Stimulated activated effector memory CD8-positive, alpha-beta T cell treated with anti-CD3 and anti-CD28 coated beads, Interleukin-12 subunit alpha, Interleukin-12 subunit beta, amount 100 ng/mL, for 72 hours (primary cell): ENCODE measurements at regions not wholly inside any gene's neighbourhood (a gene's known extent, or its start where the extent isn't known, plus 50 kb on each side); places are given as distances from the start of the nearest gene placed in this dataset.
"Not testable (repeated sequence)": the region's sequence is repeated elsewhere in the genome, so short reads cannot be mapped to it uniquely, and the experiment has no call there.

Source experiments
- ATAC-seq: fragments of 150-1000 bp; cut with Tn5 transposase; 2 replicates; pipeline ENCODE4 v1.10.0; 2021
- DNase-seq, 2 donors: peaks; one replicate each; pipeline ENCODE4 v3.0.0; 2021 to 2022; ENCODE audit warnings: low spot score in 2 of 2
- H3K27ac Mint-ChIP-seq: one replicate; pipeline ENCODE4 v1.8.0; 2022; ENCODE audit warnings: mild to moderate bottlenecking, mixed read lengths
- H3K36me3 Mint-ChIP-seq: one replicate; pipeline ENCODE4 v1.8.0; 2022; ENCODE audit warnings: mild to moderate bottlenecking, mixed read lengths
- H3K4me1 Mint-ChIP-seq: one replicate; pipeline ENCODE4 v1.8.0; 2022; ENCODE audit warnings: mixed read lengths
- H3K4me3 Mint-ChIP-seq: one replicate; pipeline ENCODE4 v1.8.0; 2022; ENCODE audit warnings: mild to moderate bottlenecking, mixed read lengths
- H3K9me3 Mint-ChIP-seq: one replicate; pipeline ENCODE4 v1.8.0; 2022; ENCODE audit warnings: mixed read lengths

- peaks cover 3% of the 10 kb centered on the region for H3K9me3 Mint-ChIP-seq
- no peak overlapping the region for H3K4me3 Mint-ChIP-seq
- H3K27ac Mint-ChIP-seq = no peak overlapping the region
- H3K4me1 Mint-ChIP-seq = no peaks in the 10 kb centered on the region
- DNase-seq = no peak
- H3K36me3 Mint-ChIP-seq = no peaks in the 10 kb centered on the region
- no peak for ATAC-seq
These were observed 241.9 kb upstream of the THUMPD2 start for GRCh38 chr2:40020997-40021396.

- no peak for DNase-seq
- Mint-ChIP-seq H3K36me3 (no peaks in the 10 kb centered on the region), H3K4me1 (no peaks in the 10 kb centered on the region), H3K27ac (no peak overlapping the region), H3K9me3 (peaks cover 9% of the 10 kb centered on the region), H3K4me3 (no peak overlapping the region)
- ATAC-seq = no peak
These were observed 237.3 kb upstream of the THUMPD2 start for GRCh38 chr2:40016151-40016885.

- ATAC-seq, H3K4me1 Mint-ChIP-seq, H3K36me3 Mint-ChIP-seq, H3K9me3 Mint-ChIP-seq, DNase-seq, H3K27ac Mint-ChIP-seq, H3K4me3 Mint-ChIP-seq: not testable (repeated sequence)
These were observed 234.9 kb upstream of the THUMPD2 start for GRCh38 chr2:40013962-40014361.

GRCh38 chr2:40004336-40004735, 225.3 kb upstream of the THUMPD2 start:
- Mint-ChIP-seq H3K9me3 (peaks cover 3% of the 10 kb centered on the region), H3K27ac (no peak overlapping the region), H3K36me3 (no peaks in the 10 kb centered on the region), H3K4me3 (no peak overlapping the region), H3K4me1 (no peaks in the 10 kb centered on the region)
- no peak for DNase-seq
- ATAC-seq = no peak

GRCh38 chr2:40002339-40002738, 223.3 kb upstream of the THUMPD2 start:
- no peaks in the 10 kb centered on the region for H3K4me1 Mint-ChIP-seq
- H3K36me3 Mint-ChIP-seq = no peaks in the 10 kb centered on the region
- DNase-seq = no peak
- H3K9me3 Mint-ChIP-seq = peaks cover 3% of the 10 kb centered on the region
- no peak for ATAC-seq
- H3K27ac Mint-ChIP-seq = no peak overlapping the region
- no peak overlapping the region for H3K4me3 Mint-ChIP-seq

GRCh38 chr2:39999864-40000263, 220.8 kb upstream of the THUMPD2 start:
- Mint-ChIP-seq H3K9me3 (peaks cover 3% of the 10 kb centered on the region), H3K4me1 (no peaks in the 10 kb centered on the region), H3K27ac (no peak overlapping the region), H3K4me3 (no peak overlapping the region), H3K36me3 (no peaks in the 10 kb centered on the region)
- ATAC-seq (no peak), DNase-seq (no peak)

- no peaks in the 10 kb centered on the region for H3K4me1 Mint-ChIP-seq
- H3K9me3 Mint-ChIP-seq = peaks cover 3% of the 10 kb centered on the region
- ATAC-seq (peak; percentile 16), DNase-seq (no peak)
- no peak overlapping the region for H3K27ac Mint-ChIP-seq
- H3K36me3 Mint-ChIP-seq = no peaks in the 10 kb centered on the region
- H3K4me3 Mint-ChIP-seq = no peak overlapping the region
These were observed 219.6 kb upstream of the THUMPD2 start for GRCh38 chr2:39998617-39999016.

GRCh38 chr2:39996653-39997080, 217.6 kb upstream of the THUMPD2 start:
- DNase-seq = no peak
- no peak overlapping the region for H3K4me3 Mint-ChIP-seq
- no peaks in the 10 kb centered on the region for H3K36me3 Mint-ChIP-seq
- ATAC-seq = peak; percentile 60
- H3K27ac Mint-ChIP-seq = no peak overlapping the region
- no peaks in the 10 kb centered on the region for H3K4me1 Mint-ChIP-seq
- H3K9me3 Mint-ChIP-seq = peaks cover 3% of the 10 kb centered on the region

GRCh38 chr2:39995005-39995737, 216.1 kb upstream of the THUMPD2 start:
- peaks cover under 1% of the 10 kb centered on the region for H3K9me3 Mint-ChIP-seq
- H3K36me3 Mint-ChIP-seq = no peaks in the 10 kb centered on the region
- H3K4me1 Mint-ChIP-seq = no peaks in the 10 kb centered on the region
- DNase-seq (no peak), ATAC-seq (no peak)
- H3K27ac Mint-ChIP-seq = no peak overlapping the region
- no peak overlapping the region for H3K4me3 Mint-ChIP-seq

GRCh38 chr2:39994151-39994550, 215.1 kb upstream of the THUMPD2 start:
- Mint-ChIP-seq H3K9me3 (no peaks in the 10 kb centered on the region), H3K36me3 (no peaks in the 10 kb centered on the region), H3K4me1 (no peaks in the 10 kb centered on the region), H3K27ac (no peak overlapping the region), H3K4me3 (no peak overlapping the region)
- DNase-seq (no peak), ATAC-seq (no peak)

- H3K4me3 Mint-ChIP-seq = no peak overlapping the region
- no peak overlapping the region for H3K27ac Mint-ChIP-seq
- no peaks in the 10 kb centered on the region for H3K4me1 Mint-ChIP-seq
- no peaks in the 10 kb centered on the region for H3K36me3 Mint-ChIP-seq
- no peaks in the 10 kb centered on the region for H3K9me3 Mint-ChIP-seq
- DNase-seq (no peak), ATAC-seq (no peak)
These were observed 212.2 kb upstream of the THUMPD2 start for GRCh38 chr2:39991298-39991697.

- ATAC-seq (no peak), DNase-seq (no peak)
- H3K36me3 Mint-ChIP-seq = no peaks in the 10 kb centered on the region
- H3K9me3 Mint-ChIP-seq = no peaks in the 10 kb centered on the region
- no peak overlapping the region for H3K4me3 Mint-ChIP-seq
- no peaks in the 10 kb centered on the region for H3K4me1 Mint-ChIP-seq
- no peak overlapping the region for H3K27ac Mint-ChIP-seq
These were observed 211.4 kb upstream of the THUMPD2 start for GRCh38 chr2:39990335-39990900.

GRCh38 chr2:39989888-39990287, 210.8 kb upstream of the THUMPD2 start:
- DNase-seq (no peak), ATAC-seq (no peak)
- no peaks in the 10 kb centered on the region for H3K4me1 Mint-ChIP-seq
- no peak overlapping the region for H3K4me3 Mint-ChIP-seq
- no peaks in the 10 kb centered on the region for H3K36me3 Mint-ChIP-seq
- H3K9me3 Mint-ChIP-seq = no peaks in the 10 kb centered on the region
- H3K27ac Mint-ChIP-seq = no peak overlapping the region

GRCh38 chr2:39981883-39982311, 202.8 kb upstream of the THUMPD2 start:
- Mint-ChIP-seq H3K4me1 (no peaks in the 10 kb centered on the region), H3K27ac (no peak overlapping the region), H3K4me3 (no peak overlapping the region), H3K9me3 (peaks cover 6% of the 10 kb centered on the region), H3K36me3 (no peaks in the 10 kb centered on the region)
- DNase-seq (no peak), ATAC-seq (no peak)

GRCh38 chr2:39975476-39976020, 196.5 kb upstream of the THUMPD2 start:
- Mint-ChIP-seq H3K4me1 (no peaks in the 10 kb centered on the region), H3K27ac (no peak overlapping the region), H3K36me3 (no peaks in the 10 kb centered on the region), H3K9me3 (peaks cover 6% of the 10 kb centered on the region), H3K4me3 (no peak overlapping the region)
- DNase-seq (no peak), ATAC-seq (no peak)

GRCh38 chr2:39968037-39968436, 189.0 kb upstream of the THUMPD2 start:
- ATAC-seq = no peak
- Mint-ChIP-seq H3K4me3 (no peak overlapping the region), H3K9me3 (peaks cover 6% of the 10 kb centered on the region), H3K4me1 (no peaks in the 10 kb centered on the region), H3K36me3 (no peaks in the 10 kb centered on the region), H3K27ac (no peak overlapping the region)
- no peak for DNase-seq
